ENCODE measurements at regions not wholly inside any gene's neighbourhood (a gene's known extent, or its start where the extent isn't known, plus 50 kb on each side); places are given as distances from the start of the nearest gene placed in this dataset.

- no peak for TF ChIP-seq CTCF (IDR thresholded peaks at IDR 0.05)
- no peak for TF ChIP-seq POLR2A (IDR thresholded peaks at IDR 0.05)
Measured at GRCh38 chr2:128415779-128416061, 97.1 kb upstream of the HS6ST1 start.
